ENCODE measurements at regions not wholly inside any gene's neighbourhood (a gene's known extent, or its start where the extent isn't known, plus 50 kb on each side); places are given as distances from the start of the nearest gene placed in this dataset.
"Not testable (repeated sequence)": the region's sequence is repeated elsewhere in the genome, so short reads cannot be mapped to it uniquely, and the experiment has no call there.

DNA sequence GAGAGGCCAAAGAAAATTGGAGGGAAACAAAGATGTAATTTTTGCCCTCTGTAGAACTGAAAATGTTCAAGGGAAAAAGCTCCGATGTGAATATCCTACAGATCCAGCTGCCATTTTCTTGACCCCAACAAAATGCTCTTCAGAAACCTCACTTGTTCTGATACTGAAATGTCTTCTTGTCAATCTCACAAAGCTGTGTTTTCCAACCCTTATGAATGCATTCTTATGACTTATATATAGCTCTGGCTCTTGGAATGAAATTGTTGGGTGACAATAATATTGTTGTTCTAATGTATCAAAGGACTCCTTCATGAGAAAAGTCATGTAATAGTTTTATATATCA, 157.1 kb upstream of the TGFBR2 start:
- no peak for DNase-seq

DNA sequence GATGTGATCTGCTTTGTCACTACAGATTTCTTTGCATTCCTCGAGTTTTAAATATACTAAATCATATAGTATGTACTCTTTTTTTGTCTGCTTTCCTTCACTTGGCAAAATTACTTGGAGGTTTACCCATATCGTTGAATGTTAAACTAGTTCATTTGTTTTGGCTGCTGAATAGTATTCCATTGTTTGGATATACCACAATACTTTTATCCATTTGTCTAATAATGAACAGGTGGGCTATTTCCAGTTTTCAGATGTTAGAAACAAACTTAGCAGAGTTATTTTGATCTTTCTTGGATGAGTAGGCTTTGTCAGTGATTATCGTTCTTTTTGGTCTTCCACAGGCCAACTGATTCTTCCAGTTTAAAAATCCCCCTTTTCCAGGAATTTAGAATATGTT, 154.0 kb upstream of the TGFBR2 start:
- no peak for DNase-seq

DNA sequence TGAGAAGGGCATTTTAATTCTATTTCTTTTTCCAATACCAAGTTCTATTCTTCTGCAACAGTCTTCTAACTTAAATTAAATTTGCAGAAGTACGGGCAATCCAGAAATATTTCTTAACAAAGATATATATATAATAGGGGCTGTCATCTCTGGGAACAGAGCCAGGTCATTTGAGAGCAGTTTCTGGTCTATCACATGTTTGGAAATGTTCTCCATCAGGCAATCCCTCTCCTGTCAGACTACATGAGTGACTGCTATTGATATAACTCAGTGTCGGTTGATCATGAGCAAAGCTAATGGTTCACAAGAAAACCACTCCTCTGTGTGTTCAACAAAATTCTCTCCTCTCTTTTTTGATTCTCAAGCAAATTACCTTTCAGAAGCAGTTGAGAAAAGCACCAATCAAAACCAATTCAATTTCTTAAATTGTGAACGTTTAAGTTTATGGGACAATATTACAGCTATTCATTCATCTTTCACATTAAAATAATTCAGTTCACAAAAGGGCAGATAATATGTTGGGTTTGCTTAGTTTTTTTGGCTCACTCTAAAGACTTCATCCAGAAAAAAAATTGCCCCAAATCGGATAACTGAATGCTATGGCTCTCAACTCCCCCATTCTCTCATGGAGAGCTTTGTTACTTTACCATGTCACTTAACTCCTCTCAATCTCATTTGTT, 152.9 kb upstream of the TGFBR2 start:
- no peak for DNase-seq

DNA sequence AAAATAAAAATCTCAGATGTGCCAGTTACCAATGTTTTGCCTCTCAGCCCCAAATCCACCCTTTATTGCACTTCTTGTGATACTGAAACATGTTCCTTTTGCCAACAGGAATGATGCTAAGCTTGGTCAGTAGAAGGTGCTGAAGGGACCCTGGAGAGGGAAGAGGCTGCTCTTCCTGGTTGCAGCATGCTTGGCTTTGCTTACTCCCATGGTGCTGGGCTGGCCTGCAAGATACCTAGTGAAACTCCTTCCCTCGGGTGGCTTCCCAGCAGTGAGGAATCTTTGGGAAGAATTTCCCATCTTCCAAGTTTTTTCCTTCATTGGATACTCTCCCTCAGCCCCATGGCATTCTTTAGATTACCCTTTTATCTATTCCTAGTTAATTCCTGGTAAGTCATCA, 151.8 kb upstream of the TGFBR2 start:
- DNase-seq = no peak

DNA sequence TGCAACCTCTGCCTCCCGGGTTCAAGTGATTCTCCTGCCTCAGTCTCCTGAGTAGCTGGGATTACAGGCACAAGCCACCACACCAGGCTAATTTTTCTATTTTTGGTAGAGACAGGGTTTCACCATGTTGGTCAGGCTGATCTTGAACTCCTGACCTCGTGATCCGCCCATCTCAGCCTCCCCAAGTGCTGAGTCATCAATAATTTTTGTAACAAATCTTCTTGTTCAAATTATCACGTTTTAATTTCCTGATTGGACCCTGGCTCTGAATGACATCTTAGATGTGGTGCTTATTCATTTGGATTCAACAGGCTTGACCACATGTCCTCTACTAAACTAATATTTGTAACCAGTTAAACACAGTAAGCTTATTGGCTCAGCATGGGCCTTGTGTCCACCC, 151.3 kb upstream of the TGFBR2 start:
- DNase-seq = not testable (repeated sequence)

DNA sequence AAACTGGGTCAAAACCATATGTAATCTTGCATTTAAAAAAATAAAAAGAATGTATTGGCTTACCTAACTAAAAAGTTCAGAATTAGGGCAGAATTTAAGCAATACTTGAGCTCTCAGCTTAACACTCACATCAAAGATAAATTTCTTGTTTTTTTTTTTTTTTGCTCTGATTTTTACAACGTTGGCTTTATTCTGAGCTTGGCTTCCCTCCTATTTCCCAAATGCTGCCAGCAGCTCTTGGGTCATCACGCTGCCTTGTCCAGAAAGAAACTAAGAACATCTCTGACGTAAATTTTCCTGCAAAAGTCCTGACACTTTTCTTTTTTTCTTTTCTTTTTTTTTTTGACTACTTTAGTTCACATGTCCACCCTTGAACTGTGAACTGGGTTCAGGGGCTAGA, 150.6 kb upstream of the TGFBR2 start:
- no peak for DNase-seq

DNA sequence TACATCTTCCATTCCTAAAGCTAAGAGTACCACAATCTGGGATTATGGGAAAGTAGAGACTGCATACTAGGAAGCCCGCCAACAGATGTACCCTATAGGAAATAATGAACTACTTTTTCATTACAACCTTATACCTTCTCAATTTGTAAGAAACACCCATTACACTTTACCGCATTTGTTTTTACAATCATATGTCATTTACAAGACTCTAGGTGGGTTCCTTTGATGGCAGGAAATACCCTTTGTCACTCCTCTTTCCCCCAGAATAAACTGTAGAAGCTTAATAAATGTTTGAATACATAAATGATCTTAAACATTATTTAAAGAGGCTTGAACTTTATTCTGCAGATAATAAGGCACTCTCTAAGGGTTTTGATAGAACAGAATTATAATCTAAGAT, 150.1 kb upstream of the TGFBR2 start:
- no peak for DNase-seq

DNA sequence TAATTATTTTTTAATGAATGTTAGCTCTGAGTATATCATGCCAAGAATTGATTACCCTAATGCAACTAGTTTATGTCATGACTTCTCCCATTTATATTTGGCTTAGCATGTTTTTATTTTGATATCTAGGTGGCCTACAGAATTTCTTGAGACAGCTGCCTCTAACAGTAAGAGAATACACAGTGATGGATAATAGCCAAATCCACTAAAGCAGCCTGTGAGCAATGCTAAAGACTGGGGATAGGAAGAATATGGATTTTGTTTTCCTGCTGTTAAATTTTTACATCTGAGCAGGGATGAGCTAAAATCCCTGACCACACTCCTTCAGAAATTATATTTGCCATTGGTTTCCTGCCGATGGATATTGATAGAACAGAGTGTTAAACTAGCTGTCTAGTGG, 149.3 kb upstream of the TGFBR2 start:
- DNase-seq = no peak

DNA sequence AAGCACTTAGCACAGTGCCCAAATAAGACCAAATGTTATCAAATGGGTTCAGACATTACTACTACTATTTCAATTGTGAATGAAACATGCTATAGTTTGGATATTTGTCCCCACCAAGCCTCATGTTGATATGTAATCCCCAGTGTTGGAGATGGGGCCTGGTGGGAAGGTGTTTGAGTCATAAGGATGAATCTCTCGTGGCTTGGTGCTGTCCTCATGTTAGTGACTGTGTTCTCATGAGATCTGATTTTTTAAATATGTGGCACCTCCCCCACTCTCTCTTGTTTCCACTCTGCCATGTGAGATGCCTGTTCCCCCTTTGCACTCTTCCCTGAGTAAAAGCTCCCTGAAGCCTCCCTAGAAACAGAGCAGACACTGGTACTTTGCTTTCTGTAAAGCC, 148.7 kb upstream of the TGFBR2 start:
- no peak for DNase-seq

DNA sequence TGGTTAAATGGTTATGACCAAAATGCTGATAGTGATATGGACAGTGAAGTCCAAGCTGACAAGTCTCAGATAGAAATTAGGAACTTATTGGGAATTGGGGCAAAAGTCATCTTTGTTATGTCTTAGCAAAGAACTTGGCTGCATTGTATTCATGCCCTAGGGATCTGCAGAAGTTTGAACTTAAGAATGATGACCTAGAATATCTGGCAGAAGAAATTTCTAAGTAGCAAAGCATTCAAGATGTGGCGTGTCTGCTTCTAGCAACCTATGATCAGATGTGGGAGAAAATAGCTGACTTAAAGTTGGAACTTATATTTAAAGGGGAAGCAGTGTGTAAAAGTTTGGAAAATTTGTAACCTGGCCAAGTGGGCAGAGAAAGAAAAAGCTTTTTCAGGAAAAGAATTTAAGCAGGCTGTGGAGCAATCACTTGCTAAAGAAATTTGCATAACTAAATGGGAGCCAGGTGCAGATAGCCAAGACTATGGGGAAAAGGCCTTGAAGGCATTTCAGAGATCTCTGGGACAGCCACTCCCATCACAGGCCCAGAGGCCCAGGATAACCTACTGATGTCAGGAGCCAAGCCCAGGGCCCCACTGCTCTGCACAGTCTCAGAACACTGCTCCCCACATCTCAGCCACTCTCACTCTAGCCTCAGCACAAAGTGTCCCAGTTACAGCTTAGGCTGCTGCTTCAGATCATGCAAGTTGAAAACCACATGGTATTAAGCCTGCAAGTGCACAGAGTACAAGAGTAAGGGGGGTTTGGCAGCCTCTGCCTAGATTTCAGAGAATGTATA, 147.8 kb upstream of the TGFBR2 start:
- DNase-seq = no peak

DNA sequence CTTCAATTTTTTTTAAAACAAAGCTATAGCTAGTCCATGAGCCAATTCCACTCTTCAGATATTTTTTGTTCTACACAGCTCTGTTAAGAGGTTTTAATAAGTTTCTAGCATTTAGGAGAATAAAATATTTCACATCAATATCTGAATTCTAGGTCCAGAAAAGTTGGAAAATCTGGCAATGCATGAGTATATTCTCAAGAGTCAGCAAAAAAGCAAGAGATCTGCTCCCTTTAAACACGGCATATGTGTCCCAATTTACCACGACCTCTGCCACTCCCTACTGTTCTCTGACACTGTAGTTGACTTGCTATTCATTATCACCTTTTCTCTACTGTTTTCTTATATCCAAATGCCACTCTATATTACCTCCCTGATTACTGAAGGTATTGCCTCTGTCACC, 145.1 kb upstream of the TGFBR2 start:
- no peak for DNase-seq

DNA sequence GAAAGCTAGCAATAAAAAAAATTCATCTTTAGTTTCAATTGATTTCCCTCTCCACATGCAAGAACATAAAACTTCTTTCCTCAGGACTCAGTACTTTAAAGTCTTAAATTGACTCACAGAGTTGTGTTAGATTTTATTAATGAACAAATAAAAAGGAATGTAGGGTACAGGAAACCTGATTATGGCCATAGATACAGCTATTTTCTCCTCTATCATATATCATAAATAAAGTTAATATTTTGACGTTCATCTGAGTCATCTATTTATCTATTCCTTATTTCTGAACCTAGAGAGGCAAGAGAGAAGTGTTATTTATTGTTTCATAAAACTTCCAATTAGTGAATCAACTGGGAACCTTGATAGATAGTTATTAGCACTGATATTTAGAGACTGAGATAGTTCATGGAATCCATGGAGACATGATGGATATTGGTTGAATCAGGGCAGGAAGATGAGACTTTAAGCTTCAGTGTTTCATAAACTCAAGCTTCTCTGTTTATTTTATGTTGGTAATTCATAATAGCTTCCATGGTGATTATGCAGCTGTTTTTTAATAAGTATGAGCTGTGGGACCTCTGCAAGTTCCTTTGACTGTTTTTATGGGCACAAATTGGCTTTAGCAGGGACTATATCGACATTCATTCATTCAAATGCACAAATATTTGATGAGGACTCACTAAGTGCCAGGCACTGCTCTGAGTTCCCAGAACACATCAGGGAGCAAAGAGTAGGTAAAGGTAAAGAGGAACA, 143.5 kb upstream of the TGFBR2 start:
- DNase-seq = no peak

DNA sequence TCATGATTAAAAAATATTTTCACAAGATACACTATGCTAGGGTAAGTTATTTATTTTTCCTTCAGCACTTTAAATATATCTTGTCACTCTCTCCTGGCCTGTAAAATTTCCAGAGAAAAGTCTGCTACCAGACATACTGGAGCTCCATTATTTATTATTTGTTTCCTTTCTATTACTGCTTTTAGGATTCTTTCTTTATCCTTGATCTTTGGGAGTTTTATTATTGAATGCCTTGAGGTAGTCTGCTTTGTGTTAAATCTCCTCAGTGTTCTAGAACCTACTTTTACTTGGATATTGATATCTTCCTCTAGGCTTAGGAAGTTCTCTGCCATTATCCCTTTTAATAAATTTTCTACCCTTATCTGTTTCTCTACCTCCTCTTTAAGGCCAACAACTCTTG, 142.0 kb upstream of the TGFBR2 start:
- DNase-seq = no peak

DNA sequence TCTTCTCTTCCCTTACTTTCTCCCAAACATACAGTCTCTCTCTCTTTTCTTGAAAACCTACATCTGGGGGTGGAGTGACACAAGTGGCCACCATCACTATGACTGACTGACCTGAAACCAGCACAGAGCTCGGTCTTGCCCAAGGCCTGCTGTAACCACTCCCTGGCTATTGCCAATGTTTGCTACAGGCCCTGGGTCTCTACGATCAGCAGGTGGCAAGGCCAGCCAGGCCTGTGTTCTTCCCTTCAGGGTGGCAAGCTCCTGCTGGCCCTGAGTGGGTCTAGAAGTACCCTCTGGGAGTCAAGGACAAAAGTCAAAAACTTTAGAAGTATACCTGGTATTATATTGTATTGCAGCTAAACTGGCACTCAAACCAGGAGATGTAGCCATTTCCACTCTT, 140.9 kb upstream of the TGFBR2 start:
- DNase-seq = no peak

DNA sequence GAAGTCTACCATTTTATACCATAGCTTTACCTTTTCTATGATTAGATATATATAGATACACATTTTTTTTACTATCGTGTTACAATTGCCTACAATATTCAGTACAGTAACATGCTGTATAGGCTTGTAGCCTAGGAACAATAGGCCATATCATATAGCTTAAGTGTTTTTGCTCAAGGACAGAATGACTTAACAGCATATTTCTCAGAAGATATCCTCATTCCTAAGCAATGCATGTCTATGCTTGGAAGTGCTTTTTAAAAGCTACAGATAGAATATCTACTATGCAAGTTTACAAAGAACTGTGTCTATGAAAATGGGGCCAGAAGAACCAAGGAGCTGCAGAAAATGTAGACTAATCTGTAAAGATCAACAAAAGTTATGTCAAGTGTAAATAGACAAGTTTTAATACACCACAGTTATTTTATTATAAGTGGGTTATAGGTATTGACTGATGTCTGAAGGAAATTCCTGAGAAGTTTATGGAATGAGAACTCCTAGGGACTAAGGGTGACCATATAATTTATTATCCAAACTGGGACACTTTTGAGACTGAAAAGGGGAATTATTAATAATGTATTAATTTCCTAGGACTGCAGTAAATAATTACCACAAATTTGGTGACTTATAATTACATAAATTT, 138.7 kb upstream of the TGFBR2 start:
- no peak for DNase-seq

DNA sequence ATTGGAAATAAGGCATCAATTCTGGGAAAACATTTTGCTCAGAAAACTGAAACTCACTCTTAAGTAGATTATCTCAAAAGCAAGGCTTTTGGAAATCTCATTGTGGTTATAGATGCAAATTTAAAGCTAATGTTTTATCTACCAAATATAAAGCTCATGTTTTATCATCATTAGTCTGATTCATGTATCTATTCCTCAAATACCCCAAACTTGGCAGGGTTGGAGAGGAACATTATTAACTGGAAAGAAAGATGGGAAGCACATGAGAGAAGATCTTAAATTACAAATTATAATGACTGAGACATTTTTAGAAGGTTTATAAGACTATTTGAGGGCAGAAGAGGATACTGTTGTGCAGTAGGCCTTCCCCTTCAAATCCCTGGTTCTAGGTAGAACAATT, 137.3 kb upstream of the TGFBR2 start:
- DNase-seq = no peak

DNA sequence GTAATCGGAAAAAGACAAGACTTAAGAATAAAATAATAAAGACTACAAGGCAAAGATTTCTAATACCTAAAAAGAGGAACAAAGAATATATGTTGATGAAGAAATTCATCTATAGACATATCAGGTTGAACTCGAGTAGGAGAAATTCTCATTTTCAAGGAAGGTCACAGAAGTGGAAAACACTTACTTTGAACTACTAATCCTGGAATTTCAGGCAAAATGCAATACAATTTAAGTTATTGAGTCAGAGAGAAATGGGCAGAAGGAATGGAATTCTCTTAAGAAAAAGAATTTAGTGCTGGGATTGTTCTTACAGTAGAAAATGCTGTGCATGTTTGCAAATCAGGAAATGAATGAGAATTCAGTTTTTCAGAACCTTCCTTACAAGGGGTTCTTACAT, 135.9 kb upstream of the TGFBR2 start:
- no peak for DNase-seq

DNA sequence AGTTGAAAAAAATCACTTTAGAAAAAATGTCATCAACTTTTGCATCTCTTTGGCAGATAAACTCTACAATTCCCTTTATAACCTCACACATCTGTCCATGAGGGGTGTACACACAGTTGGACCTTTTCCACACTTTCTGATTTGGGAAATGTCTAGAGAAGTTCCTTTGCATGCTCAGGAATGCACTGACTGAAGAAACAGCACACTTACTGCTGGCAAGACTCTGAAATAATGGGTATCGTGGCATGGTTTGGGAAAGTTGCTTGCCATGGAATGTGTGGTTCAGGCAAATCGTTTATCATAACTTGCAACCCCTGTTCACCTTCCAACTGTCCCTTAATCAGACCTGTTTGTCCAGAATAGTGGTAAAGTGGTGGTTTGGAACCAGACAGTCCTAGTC, 135.3 kb upstream of the TGFBR2 start:
- DNase-seq = no peak

DNA sequence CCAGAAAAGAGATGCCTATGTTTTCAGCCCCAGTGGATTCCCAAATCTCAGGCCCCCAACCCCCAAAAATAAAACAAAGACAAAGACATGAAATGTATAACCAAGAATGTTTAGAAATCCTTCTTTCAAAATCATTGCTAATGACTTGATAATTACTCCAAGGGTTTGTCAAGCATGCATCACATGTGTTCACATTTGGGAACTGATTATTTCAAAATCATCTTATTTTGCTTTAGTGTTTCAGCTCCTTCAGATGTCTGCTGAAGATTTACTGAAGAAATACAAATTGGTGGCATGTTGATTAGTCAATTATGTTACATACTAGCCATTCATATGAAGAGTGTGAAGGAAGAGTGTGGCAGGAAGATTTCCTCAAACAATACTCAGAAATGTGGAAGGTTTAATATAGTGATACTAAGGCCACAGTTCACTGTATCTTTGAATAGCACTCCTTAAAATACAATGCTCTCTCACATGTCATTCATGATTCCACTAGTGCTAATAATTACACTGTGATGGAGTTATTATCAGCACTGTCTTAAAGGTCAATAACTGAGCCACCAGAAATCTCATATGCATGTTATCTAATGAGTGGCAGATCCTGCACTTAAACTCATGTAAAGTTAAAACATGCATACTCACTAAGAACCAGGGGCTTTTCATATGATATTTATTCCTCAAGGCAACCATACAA, 134.5 kb upstream of the TGFBR2 start:
- DNase-seq = no peak

DNA sequence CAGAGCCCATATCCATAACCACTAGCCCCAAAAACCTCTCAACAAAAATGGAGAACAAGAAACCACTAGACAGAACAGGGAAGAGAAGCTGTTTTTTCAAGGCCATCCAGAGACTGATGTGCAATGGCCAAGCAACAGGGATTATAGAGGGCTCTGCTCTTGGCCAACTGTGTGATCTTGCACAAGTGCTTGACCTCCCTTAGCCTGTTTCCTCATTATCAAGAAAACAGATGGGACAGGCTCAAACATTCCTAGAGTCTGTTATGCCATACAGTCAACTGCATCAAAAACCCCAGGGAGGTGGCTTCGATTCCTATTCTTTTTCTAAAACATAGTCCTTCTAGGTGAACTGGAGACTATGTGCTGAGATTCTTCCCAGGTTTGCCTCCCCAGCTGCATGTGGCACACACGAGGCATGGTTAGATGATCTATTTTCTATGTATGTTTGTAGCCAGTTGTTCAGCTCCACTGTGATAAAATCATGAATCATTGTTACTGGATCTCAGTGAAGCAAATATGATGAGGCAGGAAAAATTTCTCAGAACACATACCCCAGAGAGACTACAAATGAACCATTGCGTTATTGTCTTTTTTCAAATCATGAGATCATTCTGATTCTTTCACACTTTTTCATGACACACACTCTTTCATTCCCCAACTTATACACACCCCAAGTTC, 132.9 kb upstream of the TGFBR2 start:
- DNase-seq = no peak

DNA sequence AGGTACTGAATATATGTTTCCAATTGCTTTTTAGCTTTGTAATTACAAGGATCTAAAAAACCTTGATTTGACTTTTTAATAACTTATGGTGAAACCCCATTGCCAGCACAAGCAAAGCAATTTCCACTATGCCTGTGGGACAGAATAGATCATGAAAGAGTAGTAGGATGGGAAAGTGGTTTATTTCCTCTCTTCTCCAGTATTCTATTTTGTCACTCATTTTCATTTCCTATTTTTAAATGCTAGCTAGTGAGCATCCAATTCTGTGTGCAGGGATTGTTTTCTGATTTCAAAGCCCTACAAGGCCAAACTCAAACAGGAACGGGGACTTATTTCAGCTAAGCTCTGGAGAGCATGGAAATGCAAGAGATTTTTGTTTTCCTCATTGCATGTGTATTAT, 132.0 kb upstream of the TGFBR2 start:
- DNase-seq = no peak

DNA sequence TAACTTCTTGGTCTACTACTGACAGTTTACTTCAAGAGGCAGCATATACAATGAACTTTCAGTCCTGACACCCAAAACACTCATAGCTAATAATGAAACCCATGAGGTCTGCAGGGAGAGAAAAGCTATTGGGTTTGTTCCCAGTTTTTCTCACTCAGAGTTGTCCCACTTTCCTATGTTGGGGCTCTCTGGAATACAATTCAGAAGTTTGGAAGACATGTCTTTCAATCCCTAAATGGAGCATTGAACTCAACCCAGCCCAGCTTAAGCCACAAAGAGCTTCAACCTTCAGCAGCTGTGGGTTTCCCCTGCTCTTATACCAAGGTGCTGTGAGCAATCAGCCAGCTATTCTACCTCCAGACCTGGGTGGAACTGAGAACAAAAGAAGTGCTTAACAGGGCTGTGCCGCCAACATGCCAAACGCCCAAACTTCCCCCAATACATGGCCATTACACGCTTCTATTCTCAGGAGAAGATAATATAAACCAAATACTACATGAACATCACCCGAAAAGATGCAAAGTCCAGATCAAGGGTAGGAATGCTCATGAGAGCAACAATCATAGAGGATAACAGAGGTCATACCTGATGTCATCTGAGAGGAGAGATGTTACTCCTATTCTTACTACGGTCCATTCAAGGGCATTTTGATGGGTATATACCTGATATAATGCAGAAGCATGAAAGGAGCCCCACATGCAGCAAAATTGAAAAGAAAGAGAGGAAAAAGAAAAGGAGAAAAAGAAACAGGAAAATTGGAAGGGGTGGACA, 131.2 kb upstream of the TGFBR2 start:
- no peak for DNase-seq

All from NCI-H2081 (cell line).